ENCODE measurements at regions not wholly inside any gene's neighbourhood (a gene's known extent, or its start where the extent isn't known, plus 50 kb on each side); places are given as distances from the start of the nearest gene placed in this dataset.

DNA sequence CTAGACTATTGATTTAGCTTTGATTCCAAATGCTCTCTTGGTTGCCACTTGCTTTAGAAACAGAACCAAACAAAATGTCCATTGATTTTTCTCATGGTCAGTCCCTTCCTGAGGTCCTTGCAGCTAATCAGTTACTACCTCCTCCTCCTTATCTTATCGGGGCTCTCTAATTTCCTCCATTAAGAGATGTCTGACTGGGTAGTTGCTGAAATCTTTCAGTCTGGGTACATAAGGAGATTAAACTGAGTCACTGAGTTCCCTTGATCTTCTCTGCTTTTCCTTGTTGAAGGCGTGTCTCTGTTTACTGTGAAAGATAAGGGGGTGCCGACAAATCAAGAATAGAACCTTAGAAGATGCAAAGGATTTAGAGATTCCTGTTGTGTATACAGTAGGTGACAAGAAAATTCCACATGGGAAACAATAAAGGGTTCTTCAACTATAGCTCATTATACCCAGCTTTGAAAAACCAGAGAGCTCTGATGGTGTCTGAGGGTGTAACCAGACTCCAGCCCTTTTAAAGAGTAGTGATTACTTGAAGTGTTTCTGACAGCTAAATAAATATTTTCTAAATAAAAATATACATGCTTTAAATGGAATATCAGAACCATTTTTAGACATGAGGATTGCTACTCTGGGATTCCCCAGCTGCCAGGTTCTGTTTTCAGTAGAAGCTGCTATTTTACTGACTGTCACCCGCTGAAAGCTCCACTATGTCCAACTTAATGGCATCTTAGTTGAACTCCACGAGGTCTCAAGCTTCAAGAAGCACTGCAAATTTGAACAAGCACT, 791.3 kb upstream of the SOX9 start:
- no peak for DNase-seq (ENCODE audit: low spot score)
- intact Hi-C loops (cut with DNase I): no loop called here

DNA sequence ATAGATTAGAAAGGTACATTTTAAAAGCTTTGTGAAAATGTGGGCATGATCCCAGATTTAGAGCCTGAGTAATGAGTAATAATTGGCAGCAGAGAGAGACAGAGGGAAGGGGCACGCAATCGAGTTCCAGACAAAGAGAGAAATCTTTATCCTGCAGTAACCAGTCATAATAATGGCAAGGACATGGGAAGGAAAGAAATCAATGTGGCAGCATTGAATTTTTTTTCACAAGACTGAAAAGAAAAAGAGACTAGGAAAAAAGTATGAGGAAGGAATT, 790.8 kb upstream of the SOX9 start:
- DNase-seq (ENCODE audit: low spot score): no peak
- intact Hi-C loops (cut with DNase I): no loop called here

DNA sequence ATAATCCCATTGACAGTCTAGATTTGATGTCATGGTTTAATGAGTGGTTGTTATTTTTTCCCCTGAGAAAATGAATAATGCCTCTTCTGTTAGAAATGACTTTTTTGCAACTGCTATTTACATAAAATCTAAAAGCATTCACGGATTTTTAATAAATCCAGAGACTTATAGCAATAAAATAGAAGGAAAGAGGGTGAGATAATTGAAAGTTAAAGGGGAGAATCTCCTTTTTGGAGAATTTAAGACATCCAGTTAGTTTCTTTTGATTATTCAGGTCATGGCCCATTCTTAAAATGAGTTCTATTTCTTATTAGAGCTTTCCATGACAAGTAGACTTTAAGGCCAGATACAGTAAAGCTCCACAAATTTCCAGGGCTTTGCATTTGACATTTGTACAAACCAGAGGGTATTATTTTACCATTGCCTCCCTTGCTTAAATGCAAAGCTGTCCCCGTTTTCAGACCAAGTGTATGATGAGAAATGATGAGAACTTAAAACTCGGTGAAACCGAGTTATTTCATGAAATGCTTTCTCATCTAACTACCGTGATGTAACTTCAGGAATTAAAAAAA, 789.0 kb upstream of the SOX9 start:
- DNase-seq (ENCODE audit: low spot score): no peak
- intact Hi-C loops (cut with DNase I): no loop called here

DNA sequence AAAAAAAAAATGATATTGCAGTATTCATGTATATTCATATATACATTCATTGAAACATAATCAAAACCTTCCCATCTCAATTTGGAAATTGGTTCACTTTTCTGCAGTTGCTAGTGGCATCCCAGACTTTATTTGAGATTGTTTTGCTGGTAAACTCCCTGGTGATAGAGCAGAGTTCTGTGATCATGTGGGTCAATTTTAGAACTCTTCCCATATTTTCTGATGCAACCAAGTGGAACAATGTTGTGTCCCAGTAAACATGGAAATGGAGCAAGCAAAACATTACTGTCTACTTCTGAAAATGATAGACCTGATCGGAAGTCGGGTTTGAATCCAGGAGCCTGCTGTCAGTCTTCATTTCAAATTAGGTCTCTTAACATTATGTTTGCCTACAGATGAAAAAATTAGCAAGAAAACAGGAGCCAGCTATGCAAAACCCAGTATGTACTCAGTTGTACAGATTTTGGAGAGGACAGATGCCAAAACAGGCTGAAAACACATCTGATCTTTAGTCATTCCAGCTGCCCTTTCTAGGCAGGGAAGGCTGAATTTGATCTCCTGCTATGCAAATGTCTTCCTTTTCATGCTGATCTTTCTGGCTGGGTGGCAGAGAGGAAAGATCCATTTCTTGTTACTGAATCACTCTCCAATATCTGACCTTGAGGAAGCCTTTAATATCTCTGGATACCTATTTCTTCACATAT, 786.6 kb upstream of the SOX9 start:
- no peak for DNase-seq (ENCODE audit: low spot score)
- intact Hi-C loops (cut with DNase I): no loop called here

DNA sequence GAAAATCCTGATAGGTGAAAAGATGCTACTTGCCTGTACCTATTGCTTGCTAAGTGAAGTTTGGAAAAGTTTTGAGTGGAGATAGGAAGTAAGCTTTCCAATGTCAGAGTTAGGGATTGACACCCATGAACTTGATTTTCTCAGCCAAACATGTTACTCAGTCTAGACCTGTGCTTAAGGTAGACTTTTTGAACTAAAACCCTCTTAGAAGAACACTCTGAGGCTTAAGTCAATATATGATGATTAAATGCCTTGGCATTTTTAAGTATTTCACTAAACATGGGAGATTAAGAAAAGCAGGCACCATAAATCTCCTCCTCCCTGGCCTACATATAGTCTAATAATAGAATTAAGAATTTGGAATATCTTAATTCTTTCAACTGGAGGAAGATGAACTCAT, 785.6 kb upstream of the SOX9 start:
- DNase-seq (ENCODE audit: low spot score): no peak
- intact Hi-C loops (cut with DNase I): no loop called here

DNA sequence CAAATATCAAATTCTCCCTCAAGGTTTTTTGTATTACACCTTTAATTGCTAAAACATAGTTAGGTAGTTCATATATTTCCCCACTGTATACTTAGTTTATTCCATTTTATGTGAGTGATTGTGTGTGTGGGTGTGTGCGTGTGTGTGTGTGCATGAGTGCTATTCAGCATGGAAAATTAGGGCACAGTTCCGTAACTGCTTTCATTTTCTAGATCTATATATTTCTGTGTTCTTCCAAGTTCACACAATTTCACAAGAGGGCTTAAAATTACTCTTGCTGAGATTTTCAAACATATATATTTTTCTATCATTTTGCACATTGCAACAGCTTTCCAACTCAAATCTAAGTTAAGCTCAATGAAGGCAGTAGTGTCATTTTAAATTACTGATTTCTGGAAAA, 782.9 kb upstream of the SOX9 start:
- intact Hi-C loops (cut with DNase I): no loop called here

DNA sequence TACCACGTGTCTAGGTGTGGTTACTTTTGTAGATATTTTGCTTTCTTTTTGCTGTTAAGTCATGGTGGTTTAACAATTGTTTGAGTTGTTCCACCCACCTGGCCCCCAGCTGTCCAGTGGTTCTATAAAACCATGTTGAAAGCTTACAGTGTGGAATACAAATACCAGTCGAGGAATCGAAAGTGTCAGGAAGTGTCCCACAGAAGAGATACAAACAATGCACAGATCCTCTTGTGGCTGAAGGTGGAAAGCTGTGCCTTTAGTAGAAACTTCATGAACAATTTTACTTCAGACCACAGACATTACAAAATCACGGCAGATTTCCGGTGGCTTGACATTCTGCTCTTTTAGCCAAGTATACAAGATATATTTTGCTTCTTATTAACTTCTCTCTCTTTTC, 782.4 kb upstream of the SOX9 start:
- intact Hi-C loops (cut with DNase I): no loop called here
- no peak for DNase-seq (ENCODE audit: low spot score)

More for the DNA sequence above, 782.9 kb upstream of the SOX9 start:
- DNase-seq (ENCODE audit: low spot score): no peak

DNA sequence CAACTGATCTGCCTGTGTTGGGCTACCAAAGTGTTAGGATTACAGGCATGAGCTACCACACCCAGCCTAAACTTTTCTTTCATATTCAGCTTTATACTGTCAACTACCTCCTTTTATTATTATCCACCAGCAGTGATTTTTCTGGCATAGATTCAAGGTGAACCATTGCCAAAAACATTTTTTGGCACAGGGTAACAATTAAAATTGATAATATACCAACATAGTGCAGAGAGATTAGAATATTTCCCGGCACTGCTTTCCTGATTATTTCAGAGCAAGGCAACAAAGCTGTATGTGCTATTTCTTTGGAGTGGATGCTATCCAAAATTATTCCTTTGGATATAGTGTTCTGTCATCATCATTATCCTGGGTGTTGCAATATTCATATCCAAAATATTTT, 781.6 kb upstream of the SOX9 start:
- no peak for DNase-seq (ENCODE audit: low spot score)
- intact Hi-C loops (cut with DNase I): no loop called here

DNA sequence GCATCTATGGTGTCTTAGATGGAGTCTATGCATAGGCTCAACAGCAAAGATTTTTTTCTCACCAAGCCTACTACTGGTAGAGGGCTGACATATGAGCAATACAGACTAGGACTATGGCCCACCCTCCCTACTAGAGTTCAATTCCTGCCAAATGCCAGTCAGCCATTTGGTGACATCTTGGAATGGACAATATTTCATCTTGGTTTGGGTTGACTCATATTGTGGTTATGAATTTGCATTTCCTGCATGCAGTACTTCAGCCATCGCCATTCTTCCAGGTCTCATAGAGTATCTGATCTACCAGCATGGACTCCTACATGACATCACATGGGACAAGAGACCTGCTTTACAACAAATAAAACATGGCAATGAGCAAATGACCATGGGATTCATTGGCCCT, 778.1 kb upstream of the SOX9 start:
- no peak for DNase-seq (ENCODE audit: low spot score)
- intact Hi-C loops (cut with DNase I): no loop called here

DNA sequence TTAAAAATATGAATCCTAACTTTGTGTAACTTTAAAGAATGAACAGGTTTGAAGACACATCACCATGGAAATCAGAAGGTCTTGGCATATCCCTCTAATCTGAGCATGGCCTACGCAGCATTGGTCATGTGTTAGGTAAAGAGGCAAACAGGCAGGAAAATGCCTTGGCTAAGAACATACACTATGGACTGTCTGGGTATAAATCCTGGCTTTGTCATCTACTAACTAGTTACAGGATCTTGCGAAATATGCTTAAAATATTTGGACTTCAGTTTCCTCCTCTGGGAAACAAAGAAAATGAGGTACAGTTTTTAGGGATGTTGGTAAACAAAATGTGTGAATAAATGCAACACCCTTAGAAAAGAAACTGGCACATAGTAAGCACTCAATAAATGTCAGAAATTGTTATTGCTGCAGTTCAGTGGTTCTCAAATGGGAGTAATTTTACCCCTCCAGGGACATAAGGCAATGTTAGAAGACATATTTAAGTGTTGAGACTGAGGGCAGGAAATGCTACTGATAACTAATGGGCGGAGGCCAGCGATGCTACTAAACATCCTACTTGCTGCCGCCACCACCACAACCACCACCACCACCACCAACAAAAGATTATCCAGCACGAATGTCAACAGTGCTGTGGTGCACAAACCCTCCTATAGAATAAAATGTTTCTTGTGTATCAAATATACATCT, 770.8 kb upstream of the SOX9 start:
- intact Hi-C loops (cut with DNase I): no loop called here
- DNase-seq (ENCODE audit: low spot score): no peak

DNA sequence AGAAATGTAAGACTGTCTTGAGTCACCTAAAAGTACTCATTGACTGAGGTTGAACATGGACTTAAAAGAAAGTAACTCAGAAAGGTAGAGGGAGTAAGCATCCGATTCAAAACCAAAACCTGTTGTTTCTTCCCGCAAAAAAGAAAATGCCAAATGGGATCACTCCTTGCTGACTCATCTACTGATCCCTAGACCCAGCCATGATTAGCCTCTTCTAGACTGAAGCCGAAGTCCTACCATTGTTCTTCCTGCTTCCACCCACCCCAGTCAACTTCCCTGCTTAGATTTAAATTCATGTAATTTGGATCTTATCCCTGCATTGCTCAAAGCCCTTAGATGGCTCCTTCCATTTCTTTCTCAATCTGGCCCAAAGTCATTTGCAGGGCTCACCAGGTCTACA, 760.5 kb upstream of the SOX9 start:
- no peak for DNase-seq (ENCODE audit: low spot score)
- intact Hi-C loops (cut with DNase I): no loop called here

DNA sequence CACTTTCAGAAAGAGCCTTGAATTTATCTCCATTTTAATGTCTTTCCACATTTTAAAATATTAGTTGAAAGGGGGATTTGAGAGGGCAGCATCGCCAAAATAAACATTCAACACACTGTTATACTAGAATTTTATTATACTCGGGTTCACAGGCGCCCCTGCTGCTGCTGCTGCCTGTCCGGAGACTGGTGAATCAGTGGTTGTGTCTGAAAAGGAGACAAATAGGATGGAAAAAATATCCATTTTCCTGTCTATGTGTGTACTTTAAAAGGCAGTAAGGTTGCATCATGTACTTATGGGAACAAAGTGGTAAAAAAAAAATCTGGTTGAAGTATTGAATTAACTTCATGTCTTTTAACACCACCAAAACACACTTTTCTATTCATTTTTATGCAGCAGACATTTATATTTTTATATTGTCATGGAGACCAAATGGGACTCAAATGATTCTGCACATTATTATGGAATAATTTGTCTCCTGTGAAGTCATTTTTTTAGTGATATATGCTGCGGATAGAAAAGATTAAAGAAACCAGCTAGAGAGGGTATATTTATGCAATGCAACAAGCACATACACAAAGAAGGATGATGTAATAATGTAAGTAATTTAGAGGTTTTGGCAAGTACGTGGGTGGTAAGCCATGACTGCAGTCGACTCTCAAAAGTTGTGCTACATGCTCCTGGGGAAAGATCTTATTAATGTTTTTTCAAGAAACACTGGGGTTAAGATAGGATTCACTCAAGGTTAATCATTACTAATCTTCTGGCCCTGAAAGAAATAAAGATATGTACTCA, 759.0 kb upstream of the SOX9 start:
- DNase-seq (ENCODE audit: low spot score): no peak
- intact Hi-C loops (cut with DNase I): no loop called here

DNA sequence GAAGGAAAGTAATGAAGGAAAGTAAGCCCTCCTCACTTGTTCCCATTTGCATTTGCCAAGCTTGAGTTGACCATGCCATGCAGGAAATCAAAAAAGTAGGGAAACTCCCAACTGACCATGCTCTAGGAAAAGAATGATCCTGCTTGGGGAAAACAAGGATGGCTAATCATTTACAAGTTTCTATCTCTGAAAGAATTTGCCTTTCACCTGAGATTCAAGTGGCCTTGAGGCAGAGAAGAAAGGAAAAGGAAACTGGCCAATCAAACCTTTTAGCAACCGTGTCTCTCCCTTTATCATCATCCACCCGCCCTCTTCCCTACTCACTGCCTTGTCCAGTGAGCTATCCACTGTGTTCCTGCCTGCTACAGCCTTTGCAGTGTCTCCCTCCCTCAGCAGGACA, 757.2 kb upstream of the SOX9 start:
- no peak for DNase-seq (ENCODE audit: low spot score)
- intact Hi-C loops (cut with DNase I): no loop called here

DNA sequence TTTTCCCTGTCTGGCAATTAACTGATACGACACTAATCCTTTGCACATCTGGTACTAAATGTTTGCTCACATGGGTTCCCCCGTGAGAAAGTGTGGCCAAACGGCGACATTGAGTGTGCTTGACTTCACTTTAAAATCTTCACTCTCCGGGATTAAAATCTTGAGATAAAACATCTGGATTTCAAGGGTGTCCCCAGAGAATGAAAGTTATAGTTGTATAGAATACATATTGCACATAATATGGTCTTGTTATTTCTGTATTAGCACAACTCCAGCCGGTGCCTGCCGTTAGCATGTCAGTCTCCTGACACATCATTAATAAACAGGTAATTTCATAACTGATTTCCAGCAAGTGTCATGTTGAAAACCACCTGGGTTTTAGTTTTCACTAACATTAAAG, 749.0 kb upstream of the SOX9 start:
- no peak for DNase-seq (ENCODE audit: low spot score)
- intact Hi-C loops (cut with DNase I): no loop called here

DNA sequence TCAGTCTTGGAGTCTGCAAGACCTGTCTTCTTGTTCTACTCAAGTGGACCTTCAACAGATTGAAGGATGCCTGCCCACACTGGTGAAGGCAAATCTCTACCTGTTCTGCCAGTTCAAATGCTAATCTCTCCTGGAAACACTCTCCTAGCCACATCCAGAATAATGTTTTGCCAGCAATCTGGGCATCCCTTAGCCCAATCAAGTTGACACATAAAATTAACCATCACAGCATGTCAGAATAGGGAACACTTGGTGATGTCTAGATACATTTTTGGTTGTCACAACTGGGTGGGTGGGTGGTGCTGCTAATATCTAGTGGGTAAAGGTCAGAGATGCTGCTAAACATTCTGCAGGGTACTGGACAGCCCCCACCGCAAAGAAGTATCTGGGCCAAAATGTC, 744.9 kb upstream of the SOX9 start:
- DNase-seq (ENCODE audit: low spot score): no peak

DNA sequence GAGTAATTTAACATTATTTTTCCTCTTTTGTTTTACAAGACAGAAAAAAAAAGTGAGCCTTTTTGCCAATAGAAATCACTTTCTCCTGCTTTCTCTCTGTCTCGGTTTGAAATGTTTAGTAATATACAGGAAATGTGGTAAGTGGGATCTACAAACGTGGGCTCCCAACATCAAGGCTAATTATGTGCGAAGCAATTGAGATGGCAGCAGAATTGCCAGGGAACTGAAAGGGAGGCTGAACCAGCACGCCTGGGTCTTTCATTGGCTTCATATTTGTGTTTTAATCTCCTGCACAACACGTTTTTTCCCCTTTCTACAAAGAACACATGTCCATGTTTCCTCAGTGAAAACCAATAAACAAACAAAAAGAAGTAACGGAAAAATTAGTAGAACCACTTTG, 743.9 kb upstream of the SOX9 start:
- intact Hi-C loops (cut with DNase I): no loop called here

More for the DNA sequence above, 744.9 kb upstream of the SOX9 start:
- intact Hi-C loops (cut with DNase I): no loop called here

DNA sequence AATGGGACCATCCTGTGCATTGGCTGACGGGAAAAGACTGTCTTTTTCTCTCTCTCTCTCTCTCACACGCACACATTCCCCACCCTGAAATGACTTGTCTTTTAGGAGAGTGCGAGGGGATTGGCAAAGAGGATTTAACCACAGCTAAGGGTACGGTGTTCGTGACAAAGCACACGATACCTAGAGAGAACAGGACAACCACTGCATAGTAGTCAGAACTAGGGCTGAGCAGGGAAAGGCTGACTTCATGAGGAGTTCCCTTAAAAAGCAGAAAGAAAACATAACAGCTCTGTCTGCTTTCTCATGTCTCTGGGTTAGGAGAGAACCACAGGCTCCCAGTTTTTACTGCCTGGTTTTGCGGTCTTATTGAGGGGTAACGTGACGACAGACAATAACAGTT, 742.8 kb upstream of the SOX9 start:
- intact Hi-C loops (cut with DNase I): no loop called here
- DNase-seq (ENCODE audit: low spot score): no peak

More for the DNA sequence above, 743.9 kb upstream of the SOX9 start:
- DNase-seq (ENCODE audit: low spot score): no peak

DNA sequence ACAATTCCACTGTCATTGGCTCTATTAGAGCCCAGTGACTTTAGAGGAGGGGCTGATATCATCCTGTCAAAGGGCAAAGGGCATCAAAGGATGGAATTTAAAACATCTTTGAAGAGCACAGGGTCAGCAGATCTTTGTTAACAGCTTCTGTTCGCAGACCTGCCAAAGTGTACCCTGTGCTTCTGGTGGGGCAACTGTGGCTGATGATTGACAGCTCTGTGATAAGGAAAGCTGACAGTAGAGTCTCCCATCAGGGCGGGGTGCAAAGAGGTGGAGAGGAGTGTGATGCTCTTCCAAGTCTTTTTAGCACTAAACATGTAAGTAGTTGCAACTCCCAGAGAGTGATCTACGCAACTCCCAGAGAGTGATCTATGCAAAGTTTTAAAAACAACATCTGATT, 742.1 kb upstream of the SOX9 start:
- intact Hi-C loops (cut with DNase I): no loop called here
- no peak for DNase-seq (ENCODE audit: low spot score)

DNA sequence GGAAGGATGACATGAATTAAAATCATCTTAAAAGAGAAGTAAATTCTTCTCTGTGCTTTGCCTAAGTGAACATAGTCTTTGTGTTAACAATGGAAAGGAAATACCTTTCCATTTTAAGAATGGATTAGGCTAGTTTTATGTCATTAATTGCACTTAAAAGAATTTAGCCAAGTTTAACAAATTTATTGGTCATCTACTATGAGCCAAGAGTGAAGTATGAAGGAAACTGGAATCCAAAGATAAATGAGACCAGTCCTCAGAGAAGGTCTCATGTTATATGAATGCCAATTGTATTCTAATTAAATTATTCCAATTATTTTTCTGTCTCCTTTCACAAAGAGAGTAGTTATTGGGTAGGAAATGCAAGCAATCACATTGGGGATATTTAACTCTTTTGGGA, 741.3 kb upstream of the SOX9 start:
- no peak for DNase-seq (ENCODE audit: low spot score)
- intact Hi-C loops (cut with DNase I): no loop called here

DNA sequence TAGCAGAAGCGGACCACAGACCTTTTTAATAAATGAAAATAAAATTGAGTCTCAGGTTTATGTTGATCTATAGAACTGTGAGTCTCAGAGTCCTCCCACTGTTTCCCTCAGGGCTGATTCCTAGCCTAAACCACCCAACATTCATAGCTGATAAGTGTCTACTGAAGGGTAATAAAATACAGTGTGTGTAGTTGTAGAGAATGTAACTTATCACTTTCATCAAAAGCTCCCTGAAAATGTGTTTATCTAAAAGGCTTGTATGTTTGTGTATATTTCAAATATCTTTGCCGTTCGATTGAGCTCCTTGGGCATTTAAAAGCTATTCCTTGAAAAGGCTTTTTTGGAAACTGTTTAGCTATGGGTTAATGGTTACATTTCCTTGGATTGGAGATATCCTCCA, 740.3 kb upstream of the SOX9 start:
- DNase-seq (ENCODE audit: low spot score): no peak
- intact Hi-C loops (cut with DNase I): no loop called here

Measured in posterior vena cava (tissue), 2 donors.